Esophagus squamous epithelium (tissue), 5 donors: ENCODE measurements at regions not wholly inside any gene's neighbourhood (a gene's known extent, or its start where the extent isn't known, plus 50 kb on each side); places are given as distances from the start of the nearest gene placed in this dataset.

ENCODE experiments used
- DNase-seq: peaks from one replicate; lab custom pipeline; 2025; lab: John Stamatoyannopoulos, UW
- H3K27ac ChIP-seq, 4 donors: fragments of 200-600 bp; sonication (generic); one replicate each; pipeline ENCODE4 v1.5.1; 2016 to 2019; ENCODE audit warnings: mild to moderate bottlenecking in 1 of 4
- H3K27me3 ChIP-seq, 4 donors: fragments of 200-600 bp; sonication (generic); 1 replicate in 3 of 4; 2 replicates in 1 of 4; pipeline versions ENCODE4 v1.5.1 to v1.6.0; 2017 to 2021; ENCODE audit warnings: antibody characterized with exemption in 1 of 4
- H3K36me3 ChIP-seq, 3 donors: fragments of 200-600 bp; sonication (generic); one replicate each; pipeline ENCODE4 v1.5.1; 2016 to 2019
- H3K4me1 ChIP-seq, 3 donors: fragments of 200-600 bp; sonication (generic); one replicate each; pipeline ENCODE4 v1.5.1; 2017 to 2019
- H3K4me3 ChIP-seq, 4 donors: fragments of 200-600 bp; sonication (generic); 1 replicate in 3 of 4; 2 replicates in 1 of 4; pipeline ENCODE4 v1.5.1; 2016 to 2019; ENCODE audit warnings: mild to moderate bottlenecking in 2 of 4, moderate library complexity in 1 of 4
- H3K9me3 ChIP-seq, 3 donors: fragments of 200-600 bp; sonication (generic); one replicate each; pipeline ENCODE4 v1.5.1; 2016 to 2019
- CTCF ChIP-seq, 6 experiments: fragments of 450-650 bp in 4 of 6; fragments of 200-600 bp in 2 of 6; sonication (generic) in 2 of 6; IDR thresholded peaks; one replicate each; pipeline ENCODE4 v1.5.1; 2016 to 2019; ENCODE audit warnings: antibody characterized with exemption in 6 of 6, mild to moderate bottlenecking in 4 of 6, moderate library complexity in 4 of 6
- POLR2A ChIP-seq, 4 donors: fragments of 450-650 bp; IDR thresholded peaks; one replicate each; pipeline ENCODE4 v1.6.1; 2017; ENCODE audit warnings: antibody characterized with exemption in 4 of 4, mild to moderate bottlenecking in 4 of 4, moderate library complexity in 3 of 4
- WGBS, 2 donors: methylation state at CpG; one replicate each; pipeline ENCODE4 v1.1.5; 2018; 5-methylcytosine and 5-hydroxymethylcytosine counted together
- intact Hi-C: fragments of 100-400 bp; cut with DNase I; formaldehyde crosslinking; loops from one replicate; pipeline ENCODE4 v1.15.0; 2022
- donor health status: DM: yes; HTN: yes; CAD: no.

- H3K4me3 ChIP-seq = no peak overlapping the region
- intact Hi-C loops = no loop called here
- 94 to 96% methylated on average over 20 to 25 of the region's 31 CpGs for WGBS, 2 donors
- no peaks in the 10 kb centered on the region for H3K4me1 ChIP-seq
- DNase-seq = no peak
- no peaks in the 10 kb centered on the region for H3K27me3 ChIP-seq
- H3K36me3 ChIP-seq = no peaks in the 10 kb centered on the region
- TF ChIP-seq CTCF (IDR thresholded peaks at IDR 0.05) (no peak), POLR2A (IDR thresholded peaks at IDR 0.05) (no peak)
- peaks cover 0 to 6% (median 0%) of the 10 kb centered on the region in 3 donors for H3K9me3 ChIP-seq
- no peak overlapping the region for H3K27ac ChIP-seq
Observed at GRCh38 chr5:164600929-164601535, 1095.6 kb downstream of the MAT2B start.

GRCh38 chr5:164608507-164608906 is 1103.1 kb downstream of the MAT2B start:
- Histone ChIP-seq H3K4me3 (no peak overlapping the region), H3K36me3 (no peaks in the 10 kb centered on the region), H3K27ac (no peak overlapping the region), H3K27me3 (no peaks in the 10 kb centered on the region), H3K4me1 (no peaks in the 10 kb centered on the region), H3K9me3 (no peaks in the 10 kb centered on the region)
- WGBS, 2 donors = 76 to 100% methylated on average over 1 to 4 of the region's 4 CpGs
- DNase-seq = no peak
- intact Hi-C loops = no loop called here
- TF ChIP-seq POLR2A (IDR thresholded peaks at IDR 0.05) (no peak), CTCF (IDR thresholded peaks at IDR 0.05) (no peak)

- Histone ChIP-seq H3K27ac (no peak overlapping the region), H3K4me3 (no peak overlapping the region), H3K27me3 (no peaks in the 10 kb centered on the region), H3K36me3 (no peaks in the 10 kb centered on the region), H3K9me3 (no peaks in the 10 kb centered on the region), H3K4me1 (no peaks in the 10 kb centered on the region)
- intact Hi-C loops = no loop called here
- 46 to 57% methylated on average over 1 of the region's 1 CpG for WGBS, 2 donors
- no peak for DNase-seq
- no peak for TF ChIP-seq POLR2A (IDR thresholded peaks at IDR 0.05)
- no peak for TF ChIP-seq CTCF (IDR thresholded peaks at IDR 0.05)
Observed at GRCh38 chr5:164610374-164610773, 1105.0 kb downstream of the MAT2B start.

GRCh38 chr5:164614707-164615106 is 1109.3 kb downstream of the MAT2B start:
- intact Hi-C loops = no loop called here
- no peak overlapping the region for H3K4me3 ChIP-seq
- no peaks in the 10 kb centered on the region for H3K4me1 ChIP-seq
- no peaks in the 10 kb centered on the region for H3K9me3 ChIP-seq
- no peaks in the 10 kb centered on the region for H3K36me3 ChIP-seq
- H3K27ac ChIP-seq = no peak overlapping the region
- TF ChIP-seq POLR2A (IDR thresholded peaks at IDR 0.05) (no peak), CTCF (IDR thresholded peaks at IDR 0.05) (no peak)
- H3K27me3 ChIP-seq = no peaks in the 10 kb centered on the region
- DNase-seq = no peak

GRCh38 chr5:164617290-164617689 is 1111.9 kb downstream of the MAT2B start:
- H3K9me3 ChIP-seq = no peaks in the 10 kb centered on the region
- 66 to 70% methylated on average over 5 of the region's 5 CpGs for WGBS, 2 donors
- no peak overlapping the region for H3K27ac ChIP-seq
- no peak for DNase-seq
- H3K27me3 ChIP-seq = no peaks in the 10 kb centered on the region
- H3K36me3 ChIP-seq = no peaks in the 10 kb centered on the region
- H3K4me1 ChIP-seq = no peaks in the 10 kb centered on the region
- TF ChIP-seq CTCF (IDR thresholded peaks at IDR 0.05) (no peak), POLR2A (IDR thresholded peaks at IDR 0.05) (no peak)
- intact Hi-C loops = no loop called here
- no peak overlapping the region for H3K4me3 ChIP-seq
